Thyroid gland (tissue), 4 donors: ENCODE measurements at regions not wholly inside any gene's neighbourhood (a gene's known extent, or its start where the extent isn't known, plus 50 kb on each side); places are given as distances from the start of the nearest gene placed in this dataset.

Experiments
- DNase-seq, 2 donors: peaks; one replicate each; pipeline ENCODE4 v3.0.0-alpha.2; 2019
- H3K27ac ChIP-seq, 3 donors: fragments of 200-600 bp; sonication (generic); 1 replicate in 2 of 3; 2 replicates in 1 of 3; pipeline ENCODE4 v1.5.1; 2016 to 2019; ENCODE audit warnings: mild to moderate bottlenecking in 1 of 3, moderate library complexity in 1 of 3
- H3K27me3 ChIP-seq: fragments of 200-600 bp; sonication (generic); one replicate; pipeline ENCODE4 v1.5.1; 2019
- H3K36me3 ChIP-seq, 2 donors: fragments of 200-600 bp; sonication (generic); one replicate each; pipeline ENCODE4 v1.5.1; 2016 to 2019
- H3K4me1 ChIP-seq, 2 donors: fragments of 200-600 bp; sonication (generic); one replicate each; pipeline ENCODE4 v1.5.1; 2017 to 2019
- H3K4me3 ChIP-seq, 3 donors: fragments of 200-600 bp; sonication (generic); replicated peaks in 1 of 3; 1 replicate in 2 of 3; 2 replicates in 1 of 3; pipeline ENCODE4 v1.5.1; 2016; ENCODE audit warnings: mild to moderate bottlenecking in 1 of 3
- H3K9me3 ChIP-seq: fragments of 200-600 bp; sonication (generic); one replicate; pipeline ENCODE4 v1.5.1; 2017
- CTCF ChIP-seq, 6 experiments: fragments of 200-600 bp in 3 of 6; fragments of 450-650 bp in 3 of 6; sonication (generic) in 3 of 6; IDR thresholded peaks; one replicate each; pipeline ENCODE4 v1.5.1; 2016 to 2019; ENCODE audit warnings: antibody characterized with exemption in 6 of 6, mild to moderate bottlenecking in 2 of 6, inconsistent platforms in 1 of 6, moderate library complexity in 1 of 6
- POLR2A ChIP-seq, 2 donors: fragments of 450-650 bp; IDR thresholded peaks; one replicate each; pipeline ENCODE4 v1.6.1; 2017; ENCODE audit warnings: antibody characterized with exemption in 2 of 2, mild to moderate bottlenecking in 2 of 2, moderate library complexity in 1 of 2
- WGBS, 2 donors: methylation state at CpG; one replicate each; pipeline ENCODE4 v1.1.5; 2017; 5-methylcytosine and 5-hydroxymethylcytosine counted together
- intact Hi-C: fragments of 100-400 bp; cut with DNase I; formaldehyde crosslinking; loops from one replicate; pipeline ENCODE4 v1.15.1; 2023

- H3K9me3 ChIP-seq = no peaks in the 10 kb centered on the region
- intact Hi-C loops = no loop called here
- H3K27ac ChIP-seq = no peak overlapping the region
Measured at GRCh38 chr6:81561731-81562130, 190.8 kb downstream of the TENT5A start.

GRCh38 chr6:81561071-81561564 is 191.4 kb downstream of the TENT5A start:
- H3K27me3 ChIP-seq = no peaks in the 10 kb centered on the region
- no peaks in the 10 kb centered on the region for H3K9me3 ChIP-seq
- intact Hi-C loops = no loop called here
- H3K4me3 ChIP-seq = no peak overlapping the region
- H3K27ac ChIP-seq = no peak overlapping the region
- no peak for DNase-seq
- H3K36me3 ChIP-seq = no peaks in the 10 kb centered on the region
- TF ChIP-seq POLR2A (IDR thresholded peaks at IDR 0.05) (no peak), CTCF (IDR thresholded peaks at IDR 0.05) (no peak)
- H3K4me1 ChIP-seq = peaks cover 4 to 14% of the 10 kb centered on the region in 2 donors
- 70 to 75% methylated on average over 2 of the region's 2 CpGs for WGBS, 2 donors

More at GRCh38 chr6:81561731-81562130, 190.8 kb downstream of the TENT5A start:
- Histone ChIP-seq H3K4me3 (no peak overlapping the region), H3K4me1 (peaks cover 4 to 14% of the 10 kb centered on the region in 2 donors), H3K27me3 (no peaks in the 10 kb centered on the region), H3K36me3 (no peaks in the 10 kb centered on the region)
- 79 to 85% methylated on average over 2 of the region's 2 CpGs for WGBS, 2 donors
- DNase-seq = no peak
- no peak for TF ChIP-seq CTCF (IDR thresholded peaks at IDR 0.05)
- TF ChIP-seq POLR2A (IDR thresholded peaks at IDR 0.05) = no peak

GRCh38 chr6:81557811-81558210 is 194.7 kb downstream of the TENT5A start:
- Histone ChIP-seq H3K36me3 (no peaks in the 10 kb centered on the region), H3K27ac (no peak overlapping the region), H3K4me1 (peaks cover 4 to 14% of the 10 kb centered on the region in 2 donors), H3K4me3 (no peak overlapping the region), H3K9me3 (no peaks in the 10 kb centered on the region), H3K27me3 (no peaks in the 10 kb centered on the region)
- TF ChIP-seq CTCF (IDR thresholded peaks at IDR 0.05) (no peak), POLR2A (IDR thresholded peaks at IDR 0.05) (no peak)
- intact Hi-C loops = no loop called here
- 83 to 88% methylated on average over 1 of the region's 1 CpG for WGBS, 2 donors
- no peak for DNase-seq

- TF ChIP-seq CTCF (IDR thresholded peaks at IDR 0.05) (no peak), POLR2A (IDR thresholded peaks at IDR 0.05) (no peak)
Measured at GRCh38 chr6:81556551-81556950, 195.9 kb downstream of the TENT5A start.

GRCh38 chr6:81553216-81553615 is 199.3 kb downstream of the TENT5A start:
- no peaks in the 10 kb centered on the region for H3K36me3 ChIP-seq
- H3K9me3 ChIP-seq = no peaks in the 10 kb centered on the region
- no peak for TF ChIP-seq CTCF (IDR thresholded peaks at IDR 0.05)
- no peak for TF ChIP-seq POLR2A (IDR thresholded peaks at IDR 0.05)
- H3K27ac ChIP-seq = no peak overlapping the region
- no peak overlapping the region for H3K4me3 ChIP-seq
- H3K27me3 ChIP-seq = no peaks in the 10 kb centered on the region
- no peak for DNase-seq
- intact Hi-C loops = no loop called here
- H3K4me1 ChIP-seq = no peaks in the 10 kb centered on the region
- WGBS, 2 donors = 80 to 89% methylated on average over 2 of the region's 2 CpGs

More at GRCh38 chr6:81556551-81556950, 195.9 kb downstream of the TENT5A start:
- WGBS, 2 donors = 49 to 52% methylated on average over 2 of the region's 2 CpGs
- Histone ChIP-seq H3K36me3 (no peaks in the 10 kb centered on the region), H3K27ac (no peak overlapping the region), H3K9me3 (no peaks in the 10 kb centered on the region), H3K4me1 (peaks cover 0 to 7% of the 10 kb centered on the region in 2 donors), H3K4me3 (no peak overlapping the region), H3K27me3 (no peaks in the 10 kb centered on the region)
- no peak for DNase-seq
- intact Hi-C loops = no loop called here
